K562 (cell line): ENCODE measurements at regions not wholly inside any gene's neighbourhood (a gene's known extent, or its start where the extent isn't known, plus 50 kb on each side); places are given as distances from the start of the nearest gene placed in this dataset.

Source experiments
- CCNT2 ChIP-seq: IDR thresholded peaks from 2 replicates; pipeline ENCODE4 v1.6.1; 2011; ENCODE audit warnings: borderline replicate concordance, low read depth, mild to moderate bottlenecking, moderate library complexity, mixed read lengths, low read length; ENCODE audit not compliant: insufficient read length; ENCODE audit errors: extremely low read depth
- DACH1 ChIP-seq: fragments of 450-650 bp; IDR thresholded peaks from 2 replicates; pipeline ENCODE4 v1.6.1; 2018; ENCODE audit not compliant: partially characterized antibody
- DDX20 ChIP-seq: fragments of 450-650 bp; IDR thresholded peaks from 2 replicates; pipeline ENCODE4 v1.6.1; 2016; ENCODE audit warnings: missing genetic modification characterization, low read depth, mild to moderate bottlenecking, missing compliant biosample characterization, moderate library complexity
- ERF ChIP-seq: fragments of 450-650 bp; formaldehyde crosslinking; IDR thresholded peaks from 2 replicates; pipeline ENCODE4 v1.4.0; 2020; ENCODE audit warnings: mild to moderate bottlenecking, mixed read lengths
- IFI16 ChIP-seq: fragments of 250-450 bp; sonication (Bioruptor Pico); IDR thresholded peaks from 2 replicates; pipeline ENCODE4 v2.1.2; 2022; ENCODE audit warnings: mild to moderate bottlenecking, inconsistent platforms
- KAT2B ChIP-seq: IDR thresholded peaks from one replicate; pipeline ENCODE4 v1.6.1; 2012; ENCODE audit warnings: low read depth, mild to moderate bottlenecking, control low read depth, inconsistent platforms, low read length, moderate library complexity
- NCOA2 ChIP-seq, 2 experiments: fragments of 450-650 bp; IDR thresholded peaks; 2 replicates each; pipeline ENCODE4 v1.6.1; 2018; ENCODE audit warnings: mild to moderate bottlenecking in 2 of 2, moderate library complexity in 1 of 2; ENCODE audit not compliant: partially characterized antibody in 2 of 2
- NRF1 ChIP-seq, 2 experiments: fragments of 450-650 bp; IDR thresholded peaks in 1 of 2; conservative IDR thresholded peaks in 1 of 2; 2 replicates each; pipeline ENCODE4 v1.6.1; 2014; ENCODE audit warnings: mild to moderate bottlenecking in 2 of 2
- RBM14 ChIP-seq: fragments of 200-400 bp; formaldehyde crosslinking; IDR thresholded peaks from 2 replicates; pipeline ENCODE4 v1.6.1; 2018; ENCODE audit warnings: low read depth, mild to moderate bottlenecking, low read length, moderate library complexity, borderline replicate concordance; ENCODE audit not compliant: insufficient read depth
- RFX7 ChIP-seq: fragments of 250-450 bp; sonication (Bioruptor Pico); IDR thresholded peaks from 2 replicates; pipeline ENCODE4 v1.5.1; 2021; ENCODE audit warnings: mild to moderate bottlenecking
- SIN3B ChIP-seq: fragments of 450-650 bp; IDR thresholded peaks from 2 replicates; pipeline ENCODE4 v1.6.1; 2017; ENCODE audit warnings: low read depth, mild to moderate bottlenecking, moderate library complexity
- SMC3 ChIP-seq: conservative IDR thresholded peaks from 2 replicates; pipeline ENCODE4 v1.6.1; 2011; ENCODE audit warnings: low read depth, low read length, improper control_type of control experiment; ENCODE audit not compliant: insufficient read depth
- STAT5B ChIP-seq: fragments of 250-450 bp; sonication (Bioruptor Pico); IDR thresholded peaks from 2 replicates; pipeline ENCODE4 v1.8.0; 2021; ENCODE audit warnings: mild to moderate bottlenecking, inconsistent platforms
- TAL1 ChIP-seq: fragments of 450-650 bp; IDR thresholded peaks from 2 replicates; pipeline ENCODE4 v1.6.1; 2016; ENCODE audit warnings: mild to moderate bottlenecking
- XRCC5 ChIP-seq: fragments of 200-400 bp; formaldehyde crosslinking; IDR thresholded peaks from 2 replicates; pipeline ENCODE4 v1.6.1; 2017; ENCODE audit warnings: low read depth, mild to moderate bottlenecking, low read length
- ZNF57 ChIP-seq: fragments of 450-650 bp; formaldehyde crosslinking; IDR thresholded peaks from 2 replicates; pipeline ENCODE4 v1.4.0; 2020; ENCODE audit warnings: mild to moderate bottlenecking, moderate library complexity
- ZNF780A ChIP-seq: fragments of 250-450 bp; sonication (Bioruptor Pico); IDR thresholded peaks from 2 replicates; pipeline ENCODE4 v1.5.0; 2021; ENCODE audit warnings: mild to moderate bottlenecking
- ZNF785 ChIP-seq: fragments of 250-450 bp; sonication (Bioruptor Pico); IDR thresholded peaks from 2 replicates; pipeline ENCODE4 v1.4.0; 2020; ENCODE audit warnings: mild to moderate bottlenecking
- TF ChIP-seq, protein P1 (sequence below): fragments of 250-450 bp; sonication (Bioruptor Pico); IDR thresholded peaks from 2 replicates; pipeline ENCODE4 v1.4.0; 2020; ENCODE audit warnings: mild to moderate bottlenecking, moderate library complexity, borderline replicate concordance
- TF ChIP-seq, protein P2 (sequence below): fragments of 250-450 bp; sonication (Bioruptor Pico); IDR thresholded peaks from 2 replicates; pipeline ENCODE4 v1.8.0; 2021; ENCODE audit warnings: borderline replicate concordance, mild to moderate bottlenecking, moderate library complexity; ENCODE audit not compliant: poor library complexity, severe bottlenecking
- TF ChIP-seq, protein P3 (sequence below): fragments of 150-350 bp; IDR thresholded peaks from 2 replicates; pipeline ENCODE4 v1.6.1; 2014; ENCODE audit warnings: low read depth, mild to moderate bottlenecking, low read length, borderline replicate concordance

DNA sequence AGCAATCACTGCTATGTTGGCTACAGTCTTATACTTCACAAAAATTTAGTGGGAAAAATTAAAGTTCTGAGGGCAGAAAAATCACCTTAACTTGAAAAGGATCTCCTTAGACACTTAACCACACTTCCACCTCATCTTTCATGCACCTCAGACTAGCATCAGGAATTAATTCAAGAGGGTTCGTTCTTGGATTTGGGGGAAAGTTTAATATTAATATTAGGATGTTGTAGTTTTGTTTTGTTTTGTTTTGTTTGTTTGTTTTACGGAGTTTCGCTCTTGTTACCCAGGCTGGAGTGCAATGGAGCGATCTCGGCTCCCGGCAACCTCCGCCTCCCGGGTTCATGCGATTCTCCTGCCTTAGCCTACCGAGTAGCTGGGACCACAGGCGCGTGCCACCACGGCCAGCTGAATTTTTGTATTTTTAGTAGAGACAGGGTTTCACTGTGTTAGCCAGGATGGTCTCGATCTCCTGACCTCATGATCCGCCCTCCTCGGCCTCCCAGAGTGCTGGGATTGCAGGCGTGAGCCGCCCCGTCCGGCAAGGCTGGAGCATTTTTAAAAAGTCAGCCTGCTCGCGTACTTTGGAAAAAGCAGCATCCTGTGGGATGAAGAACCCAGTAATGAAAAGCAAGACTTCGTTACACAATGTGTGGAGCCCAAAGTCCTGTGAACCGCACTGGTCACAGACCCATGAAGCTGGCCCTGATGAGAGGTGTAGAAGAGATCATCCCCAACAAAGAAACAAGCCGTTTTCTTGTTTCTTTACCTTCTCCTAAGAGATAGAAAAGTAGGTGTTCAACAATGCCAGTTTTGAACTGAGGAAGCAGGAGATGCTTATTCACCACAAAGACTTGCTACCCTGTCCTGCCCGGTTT, 194.9 kb downstream of the GPX5 start (continued):
- TF ChIP-seq STAT5B (CRISPR knock-in tag) (no peak), DDX20 (tag) (no peak), ZNF785 (CRISPR knock-in tag) (no peak), ZNF780A (CRISPR knock-in tag) (no peak), SIN3B (no peak), ERF (CRISPR knock-in tag) (0 out of 2 replicates have a peak, but pooled peaks have one; percentile 56), XRCC5 (no peak), TAL1 (no peak), RFX7 (CRISPR knock-in tag) (peak; percentile 89), IFI16 (CRISPR knock-in tag) (no peak), CCNT2 (no peak), NRF1 (conservative IDR thresholded peaks at IDR 0.05 in 1 of 2, IDR thresholded peaks at IDR 0.05 in 1 of 2) (no peak), ZNF57 (no peak), NCOA2 (IDR thresholded peaks at IDR 0.05; ENCODE audit: partially characterized antibody in 2 of 2) (no peak), DACH1 (no peak), KAT2B (no peak), RBM14 (no peak), SMC3 (no peak)
- TF ChIP-seq, protein P1, sequence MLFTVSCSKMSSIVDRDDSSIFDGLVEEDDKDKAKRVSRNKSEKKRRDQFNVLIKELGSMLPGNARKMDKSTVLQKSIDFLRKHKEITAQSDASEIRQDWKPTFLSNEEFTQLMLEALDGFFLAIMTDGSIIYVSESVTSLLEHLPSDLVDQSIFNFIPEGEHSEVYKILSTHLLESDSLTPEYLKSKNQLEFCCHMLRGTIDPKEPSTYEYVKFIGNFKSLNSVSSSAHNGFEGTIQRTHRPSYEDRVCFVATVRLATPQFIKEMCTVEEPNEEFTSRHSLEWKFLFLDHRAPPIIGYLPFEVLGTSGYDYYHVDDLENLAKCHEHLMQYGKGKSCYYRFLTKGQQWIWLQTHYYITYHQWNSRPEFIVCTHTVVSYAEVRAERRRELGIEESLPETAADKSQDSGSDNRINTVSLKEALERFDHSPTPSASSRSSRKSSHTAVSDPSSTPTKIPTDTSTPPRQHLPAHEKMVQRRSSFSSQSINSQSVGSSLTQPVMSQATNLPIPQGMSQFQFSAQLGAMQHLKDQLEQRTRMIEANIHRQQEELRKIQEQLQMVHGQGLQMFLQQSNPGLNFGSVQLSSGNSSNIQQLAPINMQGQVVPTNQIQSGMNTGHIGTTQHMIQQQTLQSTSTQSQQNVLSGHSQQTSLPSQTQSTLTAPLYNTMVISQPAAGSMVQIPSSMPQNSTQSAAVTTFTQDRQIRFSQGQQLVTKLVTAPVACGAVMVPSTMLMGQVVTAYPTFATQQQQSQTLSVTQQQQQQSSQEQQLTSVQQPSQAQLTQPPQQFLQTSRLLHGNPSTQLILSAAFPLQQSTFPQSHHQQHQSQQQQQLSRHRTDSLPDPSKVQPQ: no peak
- TF ChIP-seq, protein P2, sequence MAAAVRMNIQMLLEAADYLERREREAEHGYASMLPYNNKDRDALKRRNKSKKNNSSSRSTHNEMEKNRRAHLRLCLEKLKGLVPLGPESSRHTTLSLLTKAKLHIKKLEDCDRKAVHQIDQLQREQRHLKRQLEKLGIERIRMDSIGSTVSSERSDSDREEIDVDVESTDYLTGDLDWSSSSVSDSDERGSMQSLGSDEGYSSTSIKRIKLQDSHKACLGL (CRISPR knock-in tag): no peak
- TF ChIP-seq, protein P3, sequence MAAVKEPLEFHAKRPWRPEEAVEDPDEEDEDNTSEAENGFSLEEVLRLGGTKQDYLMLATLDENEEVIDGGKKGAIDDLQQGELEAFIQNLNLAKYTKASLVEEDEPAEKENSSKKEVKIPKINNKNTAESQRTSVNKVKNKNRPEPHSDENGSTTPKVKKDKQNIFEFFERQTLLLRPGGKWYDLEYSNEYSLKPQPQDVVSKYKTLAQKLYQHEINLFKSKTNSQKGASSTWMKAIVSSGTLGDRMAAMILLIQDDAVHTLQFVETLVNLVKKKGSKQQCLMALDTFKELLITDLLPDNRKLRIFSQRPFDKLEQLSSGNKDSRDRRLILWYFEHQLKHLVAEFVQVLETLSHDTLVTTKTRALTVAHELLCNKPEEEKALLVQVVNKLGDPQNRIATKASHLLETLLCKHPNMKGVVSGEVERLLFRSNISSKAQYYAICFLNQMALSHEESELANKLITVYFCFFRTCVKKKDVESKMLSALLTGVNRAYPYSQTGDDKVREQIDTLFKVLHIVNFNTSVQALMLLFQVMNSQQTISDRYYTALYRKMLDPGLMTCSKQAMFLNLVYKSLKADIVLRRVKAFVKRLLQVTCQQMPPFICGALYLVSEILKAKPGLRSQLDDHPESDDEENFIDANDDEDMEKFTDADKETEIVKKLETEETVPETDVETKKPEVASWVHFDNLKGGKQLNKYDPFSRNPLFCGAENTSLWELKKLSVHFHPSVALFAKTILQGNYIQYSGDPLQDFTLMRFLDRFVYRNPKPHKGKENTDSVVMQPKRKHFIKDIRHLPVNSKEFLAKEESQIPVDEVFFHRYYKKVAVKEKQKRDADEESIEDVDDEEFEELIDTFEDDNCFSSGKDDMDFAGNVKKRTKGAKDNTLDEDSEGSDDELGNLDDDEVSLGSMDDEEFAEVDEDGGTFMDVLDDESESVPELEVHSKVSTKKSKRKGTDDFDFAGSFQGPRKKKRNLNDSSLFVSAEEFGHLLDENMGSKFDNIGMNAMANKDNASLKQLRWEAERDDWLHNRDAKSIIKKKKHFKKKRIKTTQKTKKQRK: no peak
